ENCODE measurements at regions not wholly inside any gene's neighbourhood (a gene's known extent, or its start where the extent isn't known, plus 50 kb on each side); places are given as distances from the start of the nearest gene placed in this dataset.
A peak's percentile ranks its signal among the peaks of the same experiment; 100 is the strongest.

DNA sequence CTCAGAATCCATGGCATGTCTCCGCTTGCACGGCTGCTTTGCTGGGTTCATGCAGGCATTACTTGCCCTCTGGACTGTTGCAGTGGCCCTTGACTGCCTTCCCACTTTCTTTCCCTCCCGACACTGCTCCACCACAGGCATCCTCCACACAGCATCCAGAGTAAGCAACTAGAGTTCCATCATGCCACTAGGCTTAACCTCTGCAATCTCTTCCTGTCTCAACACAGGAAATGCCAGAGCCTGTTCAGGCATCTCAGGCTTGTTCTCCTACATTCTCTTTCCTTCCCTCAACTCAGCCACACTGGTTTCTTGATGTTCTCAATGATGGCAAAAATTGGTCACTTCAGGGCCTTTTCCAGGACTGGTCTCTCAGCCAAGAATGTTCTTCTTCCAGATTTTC is 284.5 kb upstream of the KLF6 start:
- peak; percentile 95 for FAIRE-seq
- no peaks in the 10 kb centered on the region for H3K9me3 ChIP-seq (ENCODE audit: control insufficient read depth, low read depth, low read length)
- H3K9ac ChIP-seq (ENCODE audit: control insufficient read depth, extremely low read depth, insufficient read depth, low read length): no peak overlapping the region
- no peaks in the 10 kb centered on the region for H3K36me3 ChIP-seq (ENCODE audit: control insufficient read depth in 2 of 2, extremely low read depth in 1 of 2, insufficient read depth in 2 of 2, low read length in 2 of 2)
- peak overlapping the region; percentile 15 for H3K27ac ChIP-seq (ENCODE audit: control insufficient read depth, insufficient read depth, low read length)
- no peaks in the 10 kb centered on the region for H4K20me1 ChIP-seq (ENCODE audit: control insufficient read depth, extremely low read depth, insufficient read depth, low read length)
- TF ChIP-seq EZH2 (IDR thresholded peaks at IDR 0.05; ENCODE audit: low read length) (no peak), CTCF (optimal IDR thresholded peaks at IDR 0.05 in 1 of 3, IDR thresholded peaks at IDR 0.05 in 1 of 3, conservative IDR thresholded peaks at IDR 0.05 in 1 of 3; ENCODE audit: extremely low read depth in 1 of 3, insufficient read depth in 2 of 3, low read length in 3 of 3) (no peak)
- H2AFZ ChIP-seq (ENCODE audit: control insufficient read depth, low read length): peak overlapping the region; percentile 76
- no peaks in the 10 kb centered on the region for H3K9me1 ChIP-seq (ENCODE audit: control insufficient read depth, extremely low read depth, insufficient read depth, low read length)
- H3K4me1 ChIP-seq (ENCODE audit: control insufficient read depth, extremely low read depth, insufficient read depth, low read length): peaks cover 46% of the 10 kb centered on the region
- H3K79me2 ChIP-seq (ENCODE audit: control insufficient read depth, insufficient read depth, low read length): no peaks in the 10 kb centered on the region
- no peaks in the 10 kb centered on the region for H3K27me3 ChIP-seq (ENCODE audit: control insufficient read depth, extremely low read depth, insufficient read depth, low read length)
- H3K4me3 ChIP-seq (ENCODE audit: control insufficient read depth in 2 of 3, extremely low read depth in 1 of 3, insufficient read depth in 2 of 3, low read depth in 1 of 3, low read length in 3 of 3): no peak overlapping the region
- peak; percentile 50 for DNase-seq (ENCODE audit: low read depth, low spot score)
- H3K4me2 ChIP-seq (ENCODE audit: control insufficient read depth, extremely low read depth, insufficient read depth, low read depth, low read length): peak overlapping the region; percentile 63
- dilution Hi-C loops (cut with MboI; ENCODE audit: extremely low pct_ligation_motif_present, low sequenced_read_pairs): no loop called here

- Histone ChIP-seq H3K4me1 (ENCODE audit: control insufficient read depth, extremely low read depth, insufficient read depth, low read length) (peaks cover 37% of the 10 kb centered on the region), H3K9me3 (ENCODE audit: control insufficient read depth, low read depth, low read length) (no peaks in the 10 kb centered on the region), H3K79me2 (ENCODE audit: control insufficient read depth, insufficient read depth, low read length) (no peaks in the 10 kb centered on the region), H4K20me1 (ENCODE audit: control insufficient read depth, extremely low read depth, insufficient read depth, low read length) (no peaks in the 10 kb centered on the region), H3K9me1 (ENCODE audit: control insufficient read depth, extremely low read depth, insufficient read depth, low read length) (no peaks in the 10 kb centered on the region), H3K27ac (ENCODE audit: control insufficient read depth, insufficient read depth, low read length) (no peak overlapping the region), H3K4me3 (ENCODE audit: control insufficient read depth in 2 of 3, extremely low read depth in 1 of 3, insufficient read depth in 2 of 3, low read depth in 1 of 3, low read length in 3 of 3) (no peak overlapping the region), H3K27me3 (ENCODE audit: control insufficient read depth, extremely low read depth, insufficient read depth, low read length) (no peaks in the 10 kb centered on the region), H3K36me3 (ENCODE audit: control insufficient read depth in 2 of 2, extremely low read depth in 1 of 2, insufficient read depth in 2 of 2, low read length in 2 of 2) (no peaks in the 10 kb centered on the region), H3K9ac (ENCODE audit: control insufficient read depth, extremely low read depth, insufficient read depth, low read length) (no peak overlapping the region), H2AFZ (ENCODE audit: control insufficient read depth, low read length) (no peak overlapping the region), H3K4me2 (ENCODE audit: control insufficient read depth, extremely low read depth, insufficient read depth, low read depth, low read length) (no peak overlapping the region)
- dilution Hi-C loops (cut with MboI; ENCODE audit: extremely low pct_ligation_motif_present, low sequenced_read_pairs): no loop called here
- FAIRE-seq: no peak
- DNase-seq (ENCODE audit: low read depth, low spot score): no peak
- TF ChIP-seq EZH2 (IDR thresholded peaks at IDR 0.05; ENCODE audit: low read length) (no peak), CTCF (optimal IDR thresholded peaks at IDR 0.05 in 1 of 3, IDR thresholded peaks at IDR 0.05 in 1 of 3, conservative IDR thresholded peaks at IDR 0.05 in 1 of 3; ENCODE audit: extremely low read depth in 1 of 3, insufficient read depth in 2 of 3, low read length in 3 of 3) (no peak)
These were observed 283.6 kb upstream of the KLF6 start for GRCh38 chr10:4068629-4069028.

Measured in keratinocyte (primary cell).